Lower leg skin (tissue), 3 donors: ENCODE measurements at regions not wholly inside any gene's neighbourhood (a gene's known extent, or its start where the extent isn't known, plus 50 kb on each side); places are given as distances from the start of the nearest gene placed in this dataset.
"Not testable (repeated sequence)": the region's sequence is repeated elsewhere in the genome, so short reads cannot be mapped to it uniquely, and the experiment has no call there.

Source experiments
- CTCF ChIP-seq, 3 donors: fragments of 450-650 bp; IDR thresholded peaks; one replicate each; pipeline ENCODE4 v1.5.1; 2016; ENCODE audit warnings: antibody characterized with exemption in 3 of 3, mild to moderate bottlenecking in 3 of 3, moderate library complexity in 2 of 3
- POLR2A ChIP-seq, 2 donors: fragments of 450-650 bp; IDR thresholded peaks; one replicate each; pipeline ENCODE4 v1.6.1; 2016 to 2017; ENCODE audit warnings: antibody characterized with exemption in 2 of 2, mild to moderate bottlenecking in 1 of 2, moderate library complexity in 1 of 2

GRCh38 chr20:1839376-1840317 lies 55.6 kb upstream of the SIRPA start:
- not testable (repeated sequence) for TF ChIP-seq POLR2A, CTCF (IDR thresholded peaks at IDR 0.05)
